Ovary (tissue), 7 donors: ENCODE measurements at regions not wholly inside any gene's neighbourhood (a gene's known extent, or its start where the extent isn't known, plus 50 kb on each side); places are given as distances from the start of the nearest gene placed in this dataset.

ENCODE experiments used
- DNase-seq, 5 donors: peaks; one replicate each; pipeline ENCODE4 v3.0.0-alpha.2; 2019 to 2020
- H3K27ac ChIP-seq, 2 donors: fragments of 200-600 bp; one replicate each; pipeline versions ENCODE4 v1.5.1 to v1.8.0; 2019 to 2022
- H3K27me3 ChIP-seq: fragments of 200-600 bp; one replicate; pipeline ENCODE4 v1.8.0; 2022
- H3K36me3 ChIP-seq: fragments of 200-600 bp; sonication (generic); one replicate; pipeline ENCODE4 v1.5.1; 2019
- H3K4me1 ChIP-seq: one replicate; pipeline ENCODE4 v1.8.1; 2013; ENCODE audit warnings: mild to moderate bottlenecking, moderate library complexity; ENCODE audit not compliant: insufficient read depth
- H3K4me3 ChIP-seq: fragments of 200-600 bp; sonication (generic); one replicate; pipeline ENCODE4 v1.5.1; 2017
- H3K9me3 ChIP-seq, 2 donors: fragments of 200-600 bp in 1 of 2; sonication (generic) in 1 of 2; one replicate each; pipeline versions ENCODE4 v1.5.1 to v1.8.1; 2013 to 2019; ENCODE audit warnings: mild to moderate bottlenecking in 1 of 2, moderate library complexity in 1 of 2
- CTCF ChIP-seq, 3 donors: fragments of 450-650 bp in 2 of 3; fragments of 200-600 bp in 1 of 3; IDR thresholded peaks; one replicate each; pipeline versions ENCODE4 v1.5.1 to v1.8.0; 2016 to 2022; ENCODE audit warnings: antibody characterized with exemption in 3 of 3, mild to moderate bottlenecking in 1 of 3
- EP300 ChIP-seq: sonication (generic); formaldehyde crosslinking; IDR thresholded peaks from one replicate; pipeline ENCODE4 v1.6.1; 2017; ENCODE audit warnings: antibody characterized with exemption
- POLR2A ChIP-seq: fragments of 450-650 bp; IDR thresholded peaks from one replicate; pipeline ENCODE4 v1.6.1; 2017; ENCODE audit warnings: antibody characterized with exemption, mild to moderate bottlenecking, moderate library complexity
- WGBS, 3 donors: extraction: QIAGEN DNeasy Blood & Tissue Kit in 1 of 3; methylation state at CpG; one replicate each; pipeline versions ENCODE4 v1.1.5 to v1.1.7; 2013 to 2017; 5-methylcytosine and 5-hydroxymethylcytosine counted together
- intact Hi-C, 4 donors: fragments of 100-400 bp; cut with DNase I; formaldehyde crosslinking; loops; one replicate each; pipeline versions ENCODE4 v1.11.0 to v1.15.1; 2022 to 2023
- donor health status: DM: no; HTN: no; CAD: no; lungs with moderate emphysema.
- donor health status: DM: no; HTN: no; CAD: no.
- donor health status: Bipolar disorder and iron deficiency.
- donor health status: DM: no; HTN: no; CAD: no.
- donor health status: DM: yes; HTN: yes; CAD: no.

GRCh38 chr21:32844076-32844475, 72.5 kb upstream of the PAXBP1 start:
- no peak for TF ChIP-seq EP300
- no peak for TF ChIP-seq POLR2A
- TF ChIP-seq CTCF (IDR thresholded peaks at IDR 0.05): no peak
- WGBS, 3 donors: 50 to 67% (median 52%) methylated on average over 1 of the region's 1 CpG
- Histone ChIP-seq H3K27ac (no peak overlapping the region), H3K27me3 (no peaks in the 10 kb centered on the region), H3K4me1 (no peaks in the 10 kb centered on the region), H3K9me3 (no peaks in the 10 kb centered on the region), H3K36me3 (no peaks in the 10 kb centered on the region), H3K4me3 (no peak overlapping the region)
- no peak for DNase-seq
- intact Hi-C loops: loop anchor here in 1 of 4 donors (5.0 kb wide), 1 partner anchor 338 kb away; no protein-coding TSS in a partner anchor

- no peaks in the 10 kb centered on the region for H3K27me3 ChIP-seq
- 63 to 66% (median 63%) methylated on average over 14 of the region's 14 CpGs for WGBS, 3 donors
- intact Hi-C loops: loop anchor here in 1 of 4 donors (5.0 kb wide), 1 partner anchor 337 kb away; no protein-coding TSS in a partner anchor
Measured at GRCh38 chr21:32844653-32845436, 73.3 kb upstream of the PAXBP1 start.

DNA sequence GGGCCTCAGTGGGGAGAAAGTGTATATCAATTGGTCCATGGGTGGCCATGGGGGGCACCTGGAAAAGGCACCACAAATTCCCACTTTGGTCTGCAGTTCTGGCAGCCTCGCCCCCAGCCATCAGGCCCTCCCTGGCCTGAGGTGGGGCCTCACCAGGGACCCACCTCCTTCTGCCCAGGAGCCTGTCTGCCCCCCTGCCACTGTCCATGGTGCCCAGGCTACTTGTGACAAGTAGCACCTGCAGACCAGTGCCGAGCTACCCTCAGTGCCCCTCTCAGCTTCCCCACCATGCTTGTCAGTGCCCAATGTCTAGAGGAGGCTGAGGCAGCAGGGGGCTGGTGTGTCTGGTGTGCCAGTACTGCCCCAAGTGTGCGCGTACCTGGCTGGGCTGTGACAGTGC, 87.1 kb upstream of the PAXBP1 start:
- peaks cover 3% of the 10 kb centered on the region for H3K4me1 ChIP-seq
- H3K27ac ChIP-seq: no peak overlapping the region
- intact Hi-C loops: no loop called here
- WGBS, 3 donors: 79 to 93% (median 90%) methylated on average over 3 to 4 of the region's 4 CpGs
- no peaks in the 10 kb centered on the region for H3K27me3 ChIP-seq
- no peak overlapping the region for H3K4me3 ChIP-seq
- H3K36me3 ChIP-seq: no peaks in the 10 kb centered on the region
- TF ChIP-seq CTCF (IDR thresholded peaks at IDR 0.05): no peak
- TF ChIP-seq POLR2A: no peak
- TF ChIP-seq EP300: no peak
- H3K9me3 ChIP-seq: peaks cover 0 to 5% of the 10 kb centered on the region in 2 donors
- no peak for DNase-seq

More at GRCh38 chr21:32844653-32845436, 73.3 kb upstream of the PAXBP1 start:
- Histone ChIP-seq H3K4me3 (no peak overlapping the region), H3K4me1 (no peaks in the 10 kb centered on the region), H3K36me3 (no peaks in the 10 kb centered on the region), H3K27ac (no peak overlapping the region), H3K9me3 (no peaks in the 10 kb centered on the region)
- no peak for TF ChIP-seq POLR2A
- no peak for TF ChIP-seq CTCF (IDR thresholded peaks at IDR 0.05)
- no peak for TF ChIP-seq EP300
- no peak for DNase-seq

- Histone ChIP-seq H3K9me3 (peaks cover 0 to 5% of the 10 kb centered on the region in 2 donors), H3K27ac (no peak overlapping the region), H3K36me3 (no peaks in the 10 kb centered on the region), H3K27me3 (no peaks in the 10 kb centered on the region), H3K4me1 (peaks cover 3% of the 10 kb centered on the region), H3K4me3 (no peak overlapping the region)
- DNase-seq: no peak
- intact Hi-C loops: no loop called here
- TF ChIP-seq CTCF (IDR thresholded peaks at IDR 0.05) (no peak), EP300 (no peak), POLR2A (no peak)
Measured at GRCh38 chr21:32860399-32860798, 88.8 kb upstream of the PAXBP1 start.
